Body of pancreas (tissue), 4 donors: ENCODE measurements at regions not wholly inside any gene's neighbourhood (a gene's known extent, or its start where the extent isn't known, plus 50 kb on each side); places are given as distances from the start of the nearest gene placed in this dataset.

Experiments used
- CTCF ChIP-seq, 7 experiments: fragments of 450-650 bp in 4 of 7; fragments of 200-600 bp in 3 of 7; sonication (generic) in 3 of 7; IDR thresholded peaks; one replicate each; pipeline ENCODE4 v1.5.1; 2016 to 2019; ENCODE audit warnings: antibody characterized with exemption in 7 of 7
- POLR2A ChIP-seq, 3 donors: fragments of 450-650 bp; IDR thresholded peaks; one replicate each; pipeline ENCODE4 v1.6.1; 2016; ENCODE audit warnings: antibody characterized with exemption in 3 of 3, mild to moderate bottlenecking in 2 of 3

GRCh38 chr15:39246523-39246922 is 334.4 kb upstream of the THBS1 start:
- TF ChIP-seq POLR2A (IDR thresholded peaks at IDR 0.05) (no peak), CTCF (IDR thresholded peaks at IDR 0.05) (no peak)
